ENCODE measurements at regions not wholly inside any gene's neighbourhood (a gene's known extent, or its start where the extent isn't known, plus 50 kb on each side); places are given as distances from the start of the nearest gene placed in this dataset.

- TF ChIP-seq, protein P1, sequence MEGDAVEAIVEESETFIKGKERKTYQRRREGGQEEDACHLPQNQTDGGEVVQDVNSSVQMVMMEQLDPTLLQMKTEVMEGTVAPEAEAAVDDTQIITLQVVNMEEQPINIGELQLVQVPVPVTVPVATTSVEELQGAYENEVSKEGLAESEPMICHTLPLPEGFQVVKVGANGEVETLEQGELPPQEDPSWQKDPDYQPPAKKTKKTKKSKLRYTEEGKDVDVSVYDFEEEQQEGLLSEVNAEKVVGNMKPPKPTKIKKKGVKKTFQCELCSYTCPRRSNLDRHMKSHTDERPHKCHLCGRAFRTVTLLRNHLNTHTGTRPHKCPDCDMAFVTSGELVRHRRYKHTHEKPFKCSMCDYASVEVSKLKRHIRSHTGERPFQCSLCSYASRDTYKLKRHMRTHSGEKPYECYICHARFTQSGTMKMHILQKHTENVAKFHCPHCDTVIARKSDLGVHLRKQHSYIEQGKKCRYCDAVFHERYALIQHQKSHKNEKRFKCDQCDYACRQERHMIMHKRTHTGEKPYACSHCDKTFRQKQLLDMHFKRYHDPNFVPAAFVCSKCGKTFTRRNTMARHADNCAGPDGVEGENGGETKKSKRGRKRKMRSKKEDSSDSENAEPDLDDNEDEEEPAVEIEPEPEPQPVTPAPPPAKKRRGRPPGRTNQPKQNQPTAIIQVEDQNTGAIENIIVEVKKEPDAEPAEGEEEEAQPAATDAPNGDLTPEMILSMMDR (IDR thresholded peaks at IDR 0.05; ENCODE audit: low read depth, low read length) = no peak
- TF ChIP-seq EZH2phosphoT487 (IDR thresholded peaks at IDR 0.05; ENCODE audit: low read depth) = no peak
These were observed 868.0 kb downstream of the RPA4 start for GRCh38 chrX:97751735-97752134.

Measured in OCI-LY3 (cell line).